ENCODE measurements at regions not wholly inside any gene's neighbourhood (a gene's known extent, or its start where the extent isn't known, plus 50 kb on each side); places are given as distances from the start of the nearest gene placed in this dataset.

DNA sequence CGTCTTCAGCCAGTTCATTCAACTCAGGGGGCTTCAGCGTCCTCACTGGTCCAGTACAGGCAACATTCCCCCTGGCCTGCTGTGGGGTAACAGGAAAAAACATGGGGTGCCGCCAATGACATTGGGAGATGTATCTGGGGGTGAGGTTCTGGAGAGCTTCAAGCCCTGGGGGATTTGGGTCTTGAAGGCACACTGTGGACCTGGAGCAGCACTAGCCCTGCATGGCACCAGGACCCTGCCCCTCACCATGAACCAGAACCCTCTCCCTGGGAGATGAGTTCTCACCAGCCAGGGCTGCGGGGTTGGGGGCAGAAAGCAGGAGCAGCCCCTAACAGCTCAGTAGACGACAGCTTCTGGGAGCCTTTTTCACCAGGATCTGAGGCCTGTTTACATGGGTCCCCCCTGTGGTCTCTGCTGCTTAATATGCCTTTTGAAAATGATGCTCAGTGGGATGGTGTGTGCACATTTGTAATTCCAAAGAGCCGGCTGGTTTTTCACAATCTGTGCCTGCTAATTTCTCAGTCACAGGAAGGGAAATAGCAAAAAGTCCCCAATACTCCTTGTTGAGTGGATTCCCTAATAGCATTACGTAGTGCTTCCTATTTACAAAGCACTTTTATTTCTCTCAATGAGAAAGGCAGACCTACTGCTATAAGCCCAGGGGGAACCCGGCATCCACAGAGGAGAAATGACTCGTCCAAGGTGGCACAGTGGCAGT, 509.5 kb downstream of the RPS24 start:
- DNase-seq (ENCODE audit: extremely low read depth, low read depth): no peak
- TF ChIP-seq, protein P1, sequence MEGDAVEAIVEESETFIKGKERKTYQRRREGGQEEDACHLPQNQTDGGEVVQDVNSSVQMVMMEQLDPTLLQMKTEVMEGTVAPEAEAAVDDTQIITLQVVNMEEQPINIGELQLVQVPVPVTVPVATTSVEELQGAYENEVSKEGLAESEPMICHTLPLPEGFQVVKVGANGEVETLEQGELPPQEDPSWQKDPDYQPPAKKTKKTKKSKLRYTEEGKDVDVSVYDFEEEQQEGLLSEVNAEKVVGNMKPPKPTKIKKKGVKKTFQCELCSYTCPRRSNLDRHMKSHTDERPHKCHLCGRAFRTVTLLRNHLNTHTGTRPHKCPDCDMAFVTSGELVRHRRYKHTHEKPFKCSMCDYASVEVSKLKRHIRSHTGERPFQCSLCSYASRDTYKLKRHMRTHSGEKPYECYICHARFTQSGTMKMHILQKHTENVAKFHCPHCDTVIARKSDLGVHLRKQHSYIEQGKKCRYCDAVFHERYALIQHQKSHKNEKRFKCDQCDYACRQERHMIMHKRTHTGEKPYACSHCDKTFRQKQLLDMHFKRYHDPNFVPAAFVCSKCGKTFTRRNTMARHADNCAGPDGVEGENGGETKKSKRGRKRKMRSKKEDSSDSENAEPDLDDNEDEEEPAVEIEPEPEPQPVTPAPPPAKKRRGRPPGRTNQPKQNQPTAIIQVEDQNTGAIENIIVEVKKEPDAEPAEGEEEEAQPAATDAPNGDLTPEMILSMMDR (IDR thresholded peaks at IDR 0.05; ENCODE audit: low read depth, low read length, missing control alignments): no peak
- H3K4me3 ChIP-seq (replicated peaks; ENCODE audit: low read depth, low read length): no peak overlapping the region

DNA sequence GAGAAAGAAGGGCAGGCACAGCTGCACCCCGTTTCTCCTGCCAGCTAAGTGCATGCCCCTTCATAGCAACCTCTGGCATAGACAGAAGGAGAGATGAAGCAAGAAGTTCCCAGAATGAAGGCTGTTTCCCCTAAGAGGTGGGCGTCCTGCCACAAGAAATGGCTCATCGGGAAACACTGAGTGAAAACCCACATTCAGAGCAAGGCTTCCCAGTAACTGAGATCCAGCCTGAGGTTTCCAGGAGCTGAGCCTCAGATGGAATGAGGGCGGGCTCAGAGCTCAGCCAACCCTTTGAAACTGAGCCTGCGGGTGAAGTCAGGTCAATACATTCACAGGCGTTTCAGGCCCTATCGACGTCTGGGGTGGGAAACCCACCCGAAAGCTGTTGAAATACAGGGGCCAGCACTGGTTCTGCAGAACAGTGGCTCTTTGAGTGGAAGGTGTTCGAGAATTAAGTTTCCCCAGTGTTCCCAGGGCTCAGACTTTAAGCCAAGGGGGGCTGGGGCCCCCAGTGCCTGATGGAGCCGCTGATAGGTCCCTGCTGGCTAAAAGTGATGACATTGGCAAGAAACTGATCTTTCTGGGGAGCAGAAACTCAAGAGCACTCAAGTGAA, 510.2 kb downstream of the RPS24 start:
- TF ChIP-seq, protein P1 (IDR thresholded peaks at IDR 0.05; ENCODE audit: low read depth, low read length, missing control alignments): no peak
- H3K4me3 ChIP-seq (replicated peaks; ENCODE audit: low read depth, low read length): no peak overlapping the region
- no peak for DNase-seq (ENCODE audit: extremely low read depth, low read depth)

DNA sequence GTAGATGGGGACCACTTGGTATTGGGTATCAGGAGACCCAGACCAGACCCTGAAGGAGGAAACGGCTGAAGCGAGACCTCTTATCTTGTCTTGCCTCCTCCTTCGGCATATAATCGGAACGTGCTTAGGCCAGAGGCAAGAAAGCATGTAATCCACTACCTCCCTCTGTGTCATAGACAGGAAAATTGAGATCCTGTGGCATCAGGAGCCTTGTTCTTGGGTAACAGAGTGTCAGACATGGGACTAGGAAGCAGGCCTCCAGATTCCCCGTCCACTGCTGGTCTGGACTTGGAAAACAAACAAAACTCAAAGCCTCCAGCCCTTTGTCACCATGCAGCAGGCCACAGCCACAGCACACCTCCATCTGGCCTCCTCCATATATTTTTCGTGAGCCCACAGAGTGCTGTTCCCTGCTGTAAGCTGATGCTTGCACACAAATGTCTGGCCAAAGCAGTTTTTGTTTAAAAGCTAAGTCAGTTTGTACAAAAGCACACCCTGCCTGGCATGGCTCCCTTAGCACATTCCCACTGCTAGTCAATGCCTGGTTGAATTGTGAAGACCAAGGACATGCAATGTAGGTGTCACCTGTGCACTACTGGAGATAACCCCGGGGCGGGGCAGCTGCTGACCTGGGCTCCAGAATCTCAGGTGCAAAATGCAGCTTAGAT, 510.9 kb downstream of the RPS24 start:
- TF ChIP-seq, protein P1 (IDR thresholded peaks at IDR 0.05; ENCODE audit: low read depth, low read length, missing control alignments): no peak
- DNase-seq (ENCODE audit: extremely low read depth, low read depth): no peak
- H3K4me3 ChIP-seq (replicated peaks; ENCODE audit: low read depth, low read length): no peak overlapping the region

DNA sequence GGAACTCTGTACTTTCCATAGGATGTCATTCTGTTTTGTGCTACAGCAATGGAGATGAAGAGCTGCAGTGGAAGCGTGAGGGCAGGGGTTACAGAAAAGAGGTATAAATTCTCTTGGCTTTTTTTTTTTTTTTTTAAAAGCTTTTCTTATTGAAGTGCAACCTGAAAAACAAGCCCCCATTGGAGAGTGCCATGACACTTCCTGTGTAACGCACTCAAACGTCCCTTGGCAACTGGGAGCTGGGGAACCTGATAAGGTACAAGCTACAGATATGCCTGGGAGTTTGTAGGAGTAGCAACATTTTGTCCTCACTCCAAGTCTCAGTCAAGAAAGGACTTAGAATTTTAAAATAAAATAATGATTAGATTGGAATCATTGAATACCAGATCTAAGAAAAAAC, 512.1 kb downstream of the RPS24 start:
- TF ChIP-seq, protein P1 (IDR thresholded peaks at IDR 0.05; ENCODE audit: low read depth, low read length, missing control alignments): no peak
- DNase-seq (ENCODE audit: extremely low read depth, low read depth): no peak

DNA sequence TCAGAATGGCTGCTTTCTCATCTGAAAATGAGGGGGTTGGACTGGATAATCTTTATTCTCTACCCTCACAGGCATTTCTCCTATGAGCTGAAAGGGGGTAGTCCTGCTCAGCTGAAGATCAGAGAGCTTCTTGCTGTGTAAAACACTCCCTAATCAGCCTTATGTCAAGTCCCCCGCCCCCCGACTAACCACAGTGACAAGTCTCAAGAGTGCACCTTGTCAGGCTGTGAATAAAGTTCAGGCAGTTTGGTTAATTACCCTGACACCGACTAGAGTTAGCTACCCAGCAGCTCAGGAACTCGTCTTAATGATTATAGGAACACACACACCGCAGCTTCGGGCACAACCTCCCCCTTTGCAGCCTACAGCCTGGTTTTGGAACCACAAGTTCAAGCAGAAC, 513.7 kb downstream of the RPS24 start:
- DNase-seq (ENCODE audit: extremely low read depth, low read depth): no peak
- no peak overlapping the region for H3K4me3 ChIP-seq (replicated peaks; ENCODE audit: low read depth, low read length)
- TF ChIP-seq, protein P1 (IDR thresholded peaks at IDR 0.05; ENCODE audit: low read depth, low read length, missing control alignments): no peak

More for the DNA sequence above, 512.1 kb downstream of the RPS24 start:
- no peak overlapping the region for H3K4me3 ChIP-seq (replicated peaks; ENCODE audit: low read depth, low read length)

DNA sequence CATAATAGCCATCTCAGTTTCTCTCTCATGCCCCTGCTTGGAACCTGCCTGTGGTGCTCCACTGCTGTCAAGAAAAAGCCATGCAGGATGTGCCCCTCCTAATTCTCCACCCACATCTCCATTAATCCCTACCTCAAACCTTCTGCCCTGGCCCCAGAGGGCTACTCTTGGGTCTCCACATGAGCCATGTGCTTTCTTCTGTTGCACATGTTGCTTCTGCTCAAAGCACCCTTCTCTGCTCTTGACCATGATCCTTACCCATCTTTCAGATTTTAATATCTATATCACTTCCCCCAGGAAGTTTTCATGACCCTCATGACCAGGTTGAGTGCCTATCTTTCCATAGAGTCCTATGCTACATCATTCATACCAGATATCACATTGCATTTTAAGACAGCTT, 514.2 kb downstream of the RPS24 start:
- no peak overlapping the region for H3K4me3 ChIP-seq (replicated peaks; ENCODE audit: low read depth, low read length)
- DNase-seq (ENCODE audit: extremely low read depth, low read depth): no peak
- TF ChIP-seq, protein P1 (IDR thresholded peaks at IDR 0.05; ENCODE audit: low read depth, low read length, missing control alignments): no peak
